HepG2 (cell line): ENCODE measurements at regions not wholly inside any gene's neighbourhood (a gene's known extent, or its start where the extent isn't known, plus 50 kb on each side); places are given as distances from the start of the nearest gene placed in this dataset.

Source experiments
- small RNA-seq, 3 experiments: library from RNA; depleted of rRNA; stranded (forward); fragments of <200 nt; gene quantifications; one replicate each; pipeline ENCODE3, GENCODE V24; 2012; ENCODE audit warnings: low read depth in 2 of 3, low replicate concordance in 1 of 3; ENCODE audit not compliant: insufficient read length in 3 of 3, insufficient read depth in 2 of 3

Small RNA genes lying in the stretch of these regions (small RNA-seq; reads per million reads assigned to genes)
- gene AC013404.1 = 0 reads per million in 3 experiments
